WTC11 (cell line): ENCODE measurements at regions not wholly inside any gene's neighbourhood (a gene's known extent, or its start where the extent isn't known, plus 50 kb on each side); places are given as distances from the start of the nearest gene placed in this dataset.

Source experiments
- CTCF ChIP-seq: fragments of 200-600 bp; IDR thresholded peaks from 2 replicates; pipeline ENCODE4 v1.8.0; 2022; ENCODE audit warnings: antibody characterized with exemption
- HMGA2 ChIP-seq: fragments of 250-450 bp; sonication (Bioruptor Pico); IDR thresholded peaks from 2 replicates; pipeline ENCODE4 v1.4.0; 2021; ENCODE audit warnings: mild to moderate bottlenecking, moderate library complexity
- SMAD3 ChIP-seq: sonication (generic); formaldehyde crosslinking; IDR thresholded peaks from 2 replicates; pipeline ENCODE4 v1.8.0; 2022; ENCODE audit warnings: missing genetic modification reagents, mild to moderate bottlenecking, borderline replicate concordance
- TP53 ChIP-seq: sonication (generic); formaldehyde crosslinking; IDR thresholded peaks from 2 replicates; pipeline ENCODE4 v1.8.1; 2023; ENCODE audit warnings: mild to moderate bottlenecking, missing genetic modification reagents
- TF ChIP-seq, protein P1 (sequence below): sonication (generic); formaldehyde crosslinking; IDR thresholded peaks from 2 replicates; pipeline ENCODE4 v1.8.0; 2022; ENCODE audit warnings: missing genetic modification reagents

- TF ChIP-seq, protein P1, sequence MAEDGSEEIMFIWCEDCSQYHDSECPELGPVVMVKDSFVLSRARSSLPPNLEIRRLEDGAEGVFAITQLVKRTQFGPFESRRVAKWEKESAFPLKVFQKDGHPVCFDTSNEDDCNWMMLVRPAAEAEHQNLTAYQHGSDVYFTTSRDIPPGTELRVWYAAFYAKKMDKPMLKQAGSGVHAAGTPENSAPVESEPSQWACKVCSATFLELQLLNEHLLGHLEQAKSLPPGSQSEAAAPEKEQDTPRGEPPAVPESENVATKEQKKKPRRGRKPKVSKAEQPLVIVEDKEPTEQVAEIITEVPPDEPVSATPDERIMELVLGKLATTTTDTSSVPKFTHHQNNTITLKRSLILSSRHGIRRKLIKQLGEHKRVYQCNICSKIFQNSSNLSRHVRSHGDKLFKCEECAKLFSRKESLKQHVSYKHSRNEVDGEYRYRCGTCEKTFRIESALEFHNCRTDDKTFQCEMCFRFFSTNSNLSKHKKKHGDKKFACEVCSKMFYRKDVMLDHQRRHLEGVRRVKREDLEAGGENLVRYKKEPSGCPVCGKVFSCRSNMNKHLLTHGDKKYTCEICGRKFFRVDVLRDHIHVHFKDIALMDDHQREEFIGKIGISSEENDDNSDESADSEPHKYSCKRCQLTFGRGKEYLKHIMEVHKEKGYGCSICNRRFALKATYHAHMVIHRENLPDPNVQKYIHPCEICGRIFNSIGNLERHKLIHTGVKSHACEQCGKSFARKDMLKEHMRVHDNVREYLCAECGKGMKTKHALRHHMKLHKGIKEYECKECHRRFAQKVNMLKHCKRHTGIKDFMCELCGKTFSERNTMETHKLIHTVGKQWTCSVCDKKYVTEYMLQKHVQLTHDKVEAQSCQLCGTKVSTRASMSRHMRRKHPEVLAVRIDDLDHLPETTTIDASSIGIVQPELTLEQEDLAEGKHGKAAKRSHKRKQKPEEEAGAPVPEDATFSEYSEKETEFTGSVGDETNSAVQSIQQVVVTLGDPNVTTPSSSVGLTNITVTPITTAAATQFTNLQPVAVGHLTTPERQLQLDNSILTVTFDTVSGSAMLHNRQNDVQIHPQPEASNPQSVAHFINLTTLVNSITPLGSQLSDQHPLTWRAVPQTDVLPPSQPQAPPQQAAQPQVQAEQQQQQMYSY: no peak
- TF ChIP-seq CTCF: no peak
- TF ChIP-seq SMAD3 (CRISPR knock-in tag): no peak
- TF ChIP-seq HMGA2 (CRISPR knock-in tag): no peak
- TF ChIP-seq TP53: no peak
Observed at GRCh38 chr5:135230251-135230925, 168.6 kb downstream of the MACROH2A1 start.
